H1 (cell line): ENCODE measurements at regions not wholly inside any gene's neighbourhood (a gene's known extent, or its start where the extent isn't known, plus 50 kb on each side); places are given as distances from the start of the nearest gene placed in this dataset.

ENCODE experiments used
- BRCA1 ChIP-seq: IDR thresholded peaks from 2 replicates; pipeline ENCODE4 v1.6.1; 2012; ENCODE audit warnings: low read depth, low read length, improper control_type of control experiment
- CHD2 ChIP-seq: IDR thresholded peaks from 2 replicates; pipeline ENCODE4 v1.6.1; 2012; ENCODE audit warnings: low read length, improper control_type of control experiment
- E2F6 ChIP-seq: IDR thresholded peaks from 2 replicates; pipeline ENCODE4 v1.6.1; 2012; ENCODE audit warnings: inconsistent platforms
- FOSL1 ChIP-seq: IDR thresholded peaks from 2 replicates; pipeline ENCODE4 v1.6.1; 2011; ENCODE audit warnings: mild to moderate bottlenecking, low read depth, low read length, moderate library complexity; ENCODE audit not compliant: insufficient read depth
- KDM5A ChIP-seq: fragments of 200-600 bp; IDR thresholded peaks from 2 replicates; pipeline ENCODE4 v1.7.1; 2012; ENCODE audit warnings: mild to moderate bottlenecking, low read length, inconsistent platforms, mixed read lengths
- POLR2A ChIP-seq, 2 experiments: IDR thresholded peaks; 1 replicate in 1 of 2; 2 replicates in 1 of 2; pipeline ENCODE4 v1.6.1; 2011; ENCODE audit warnings: low read depth in 2 of 2, low read length in 2 of 2, mild to moderate bottlenecking in 2 of 2; ENCODE audit errors: control extremely low read depth in 1 of 2

GRCh38 chr17:53088481-53088880, 734.2 kb upstream of the KIF2B start (continued):
- no peak for TF ChIP-seq E2F6
- TF ChIP-seq FOSL1, result no peak
- no peak for TF ChIP-seq CHD2
- TF ChIP-seq BRCA1, result no peak
- TF ChIP-seq KDM5A, result no peak
- no peak for TF ChIP-seq POLR2A (IDR thresholded peaks at IDR 0.05; ENCODE audit: control extremely low read depth in 1 of 2, low read depth in 2 of 2, low read length in 2 of 2)
